ENCODE measurements at regions not wholly inside any gene's neighbourhood (a gene's known extent, or its start where the extent isn't known, plus 50 kb on each side); places are given as distances from the start of the nearest gene placed in this dataset.
"Not testable (repeated sequence)": the region's sequence is repeated elsewhere in the genome, so short reads cannot be mapped to it uniquely, and the experiment has no call there.

DNA sequence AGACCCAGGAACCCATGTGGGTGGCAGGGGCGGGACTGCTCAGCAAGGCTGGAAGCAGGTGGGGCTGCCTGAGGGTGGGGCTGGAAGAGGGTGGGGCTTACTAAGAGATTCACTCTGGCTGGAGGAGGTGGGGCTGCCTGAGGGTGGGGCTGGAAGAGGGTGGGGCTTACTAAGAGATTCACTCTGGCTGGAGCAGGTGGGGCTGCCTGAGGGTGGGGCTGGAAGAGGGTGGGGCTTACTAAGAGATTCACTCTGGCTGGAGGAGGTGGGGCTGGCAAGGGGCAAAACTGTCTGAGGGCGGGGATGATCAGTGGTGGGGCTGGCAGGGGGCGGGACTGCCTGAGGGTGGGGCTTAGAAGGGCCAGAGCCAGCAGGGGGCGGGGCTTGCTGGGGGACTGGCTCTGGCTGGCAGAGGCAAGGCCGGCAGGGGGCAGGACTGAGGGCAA lies 212.8 kb upstream of the LRRC61 start:
- TF ChIP-seq, protein P1, sequence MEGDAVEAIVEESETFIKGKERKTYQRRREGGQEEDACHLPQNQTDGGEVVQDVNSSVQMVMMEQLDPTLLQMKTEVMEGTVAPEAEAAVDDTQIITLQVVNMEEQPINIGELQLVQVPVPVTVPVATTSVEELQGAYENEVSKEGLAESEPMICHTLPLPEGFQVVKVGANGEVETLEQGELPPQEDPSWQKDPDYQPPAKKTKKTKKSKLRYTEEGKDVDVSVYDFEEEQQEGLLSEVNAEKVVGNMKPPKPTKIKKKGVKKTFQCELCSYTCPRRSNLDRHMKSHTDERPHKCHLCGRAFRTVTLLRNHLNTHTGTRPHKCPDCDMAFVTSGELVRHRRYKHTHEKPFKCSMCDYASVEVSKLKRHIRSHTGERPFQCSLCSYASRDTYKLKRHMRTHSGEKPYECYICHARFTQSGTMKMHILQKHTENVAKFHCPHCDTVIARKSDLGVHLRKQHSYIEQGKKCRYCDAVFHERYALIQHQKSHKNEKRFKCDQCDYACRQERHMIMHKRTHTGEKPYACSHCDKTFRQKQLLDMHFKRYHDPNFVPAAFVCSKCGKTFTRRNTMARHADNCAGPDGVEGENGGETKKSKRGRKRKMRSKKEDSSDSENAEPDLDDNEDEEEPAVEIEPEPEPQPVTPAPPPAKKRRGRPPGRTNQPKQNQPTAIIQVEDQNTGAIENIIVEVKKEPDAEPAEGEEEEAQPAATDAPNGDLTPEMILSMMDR (IDR thresholded peaks at IDR 0.05; ENCODE audit: borderline replicate concordance, extremely low read depth, low read length, poor library complexity, severe bottlenecking) = not testable (repeated sequence)
- TF ChIP-seq EZH2 (IDR thresholded peaks at IDR 0.05; ENCODE audit: borderline replicate concordance, low read depth, low read length, severe bottlenecking) = not testable (repeated sequence)
